Lung (tissue), 11 donors: ENCODE measurements at regions not wholly inside any gene's neighbourhood (a gene's known extent, or its start where the extent isn't known, plus 50 kb on each side); places are given as distances from the start of the nearest gene placed in this dataset.

Experiments
- ATAC-seq: fragments of 200-7000 bp; cut with Tn5 transposase; one replicate; pipeline ENCODE4 v1.9.1; 2020; ENCODE audit warnings: moderate number of reproducible peaks; ENCODE audit not compliant: insufficient read depth, low FRiP score
- DNase-seq, 3 donors: peaks; one replicate each; pipeline ENCODE4 v3.0.0-alpha.2; 2013 to 2017
- H3K27ac ChIP-seq, 2 donors: one replicate each; pipeline ENCODE4 v1.5.1; 2013; ENCODE audit warnings: mild to moderate bottlenecking in 2 of 2, moderate library complexity in 2 of 2, control low read depth in 1 of 2, inconsistent platforms in 1 of 2, low read depth in 1 of 2, low read length in 1 of 2
- H3K27me3 ChIP-seq, 3 donors: one replicate each; pipeline ENCODE4 v1.5.1; 2013; ENCODE audit warnings: low read length in 2 of 3; ENCODE audit not compliant: control insufficient read depth in 3 of 3, insufficient read depth in 3 of 3
- H3K36me3 ChIP-seq, 4 donors: one replicate each; pipeline ENCODE4 v1.5.1; 2013; ENCODE audit warnings: low read length in 4 of 4, mild to moderate bottlenecking in 1 of 4, moderate library complexity in 1 of 4; ENCODE audit not compliant: control insufficient read depth in 4 of 4, insufficient read depth in 4 of 4
- H3K4me1 ChIP-seq, 5 donors: one replicate each; pipeline ENCODE4 v1.5.1; 2013; ENCODE audit warnings: low read length in 5 of 5, mild to moderate bottlenecking in 2 of 5, moderate library complexity in 1 of 5; ENCODE audit not compliant: control insufficient read depth in 5 of 5, insufficient read depth in 5 of 5
- H3K4me3 ChIP-seq: one replicate; pipeline ENCODE4 v1.5.1; 2013; ENCODE audit warnings: mild to moderate bottlenecking, control low read depth, moderate library complexity
- H3K9ac ChIP-seq, 2 donors: one replicate each; pipeline ENCODE4 v1.5.1; 2013; ENCODE audit warnings: low read length in 2 of 2, control low read depth in 1 of 2; ENCODE audit not compliant: insufficient read depth in 1 of 2
- H3K9me3 ChIP-seq, 4 donors: one replicate each; pipeline ENCODE4 v1.5.1; 2013; ENCODE audit warnings: low read length in 3 of 4, mild to moderate bottlenecking in 1 of 4, moderate library complexity in 1 of 4; ENCODE audit not compliant: control insufficient read depth in 4 of 4, insufficient read depth in 3 of 4
- CTCF ChIP-seq: IDR thresholded peaks from 2 replicates; pipeline ENCODE4 v1.5.1; 2012; ENCODE audit warnings: mild to moderate bottlenecking; ENCODE audit errors: control extremely low read depth, extremely low read depth
- WGBS, 2 donors: extraction: QIAGEN DNeasy Blood & Tissue Kit; methylation state at CpG; one replicate each; pipeline ENCODE4 v1.1.7; 2013; 5-methylcytosine and 5-hydroxymethylcytosine counted together
- donor health status: control.
- donor health status: control.
- donor health status: Bipolar disorder and iron deficiency.
- donor health status: healthy.
- donor health status: DM: yes; HTN: yes; CAD: no.

- TF ChIP-seq CTCF, result no peak
- H3K36me3 ChIP-seq, result no peaks in the 10 kb centered on the region
- no peaks in the 10 kb centered on the region for H3K27me3 ChIP-seq
- H3K27ac ChIP-seq, result peak overlapping the region in 1 of 2 donors; percentile 4
- H3K9ac ChIP-seq, result no peak overlapping the region
- ATAC-seq, result no peak
- DNase-seq, result no peak
- peaks cover 0 to 15% (median 0%) of the 10 kb centered on the region in 5 donors for H3K4me1 ChIP-seq
- WGBS, 2 donors, result 35 to 47% methylated on average over 2 of the region's 2 CpGs
- H3K9me3 ChIP-seq, result peaks cover 0 to 2% (median 0%) of the 10 kb centered on the region in 4 donors
- H3K4me3 ChIP-seq, result no peak overlapping the region
These were observed 161.8 kb upstream of the DTNA start for GRCh38 chr18:34548120-34548972.

- DNase-seq (no peak), ATAC-seq (no peak)
- no peak for TF ChIP-seq CTCF
- 64 to 69% methylated on average over 2 of the region's 2 CpGs for WGBS, 2 donors
- Histone ChIP-seq H3K36me3 (no peaks in the 10 kb centered on the region), H3K27ac (peak overlapping the region in 1 of 2 donors; percentile 4), H3K4me3 (no peak overlapping the region), H3K4me1 (peaks cover 0 to 10% (median 0%) of the 10 kb centered on the region in 5 donors), H3K9me3 (peaks cover 0 to 2% (median 0%) of the 10 kb centered on the region in 4 donors), H3K27me3 (no peaks in the 10 kb centered on the region), H3K9ac (no peak overlapping the region)
These were observed 161.2 kb upstream of the DTNA start for GRCh38 chr18:34548973-34549294.

- H3K9ac ChIP-seq, result no peak overlapping the region
- H3K4me1 ChIP-seq, result peaks cover 0 to 10% (median 0%) of the 10 kb centered on the region in 5 donors
- ATAC-seq, result no peak
- no peak for TF ChIP-seq CTCF
- DNase-seq, result peak in 1 of 3 donors; percentile 16
- H3K27me3 ChIP-seq, result no peaks in the 10 kb centered on the region
- H3K27ac ChIP-seq, result no peak overlapping the region
- H3K4me3 ChIP-seq, result no peak overlapping the region
- no peaks in the 10 kb centered on the region for H3K36me3 ChIP-seq
- H3K9me3 ChIP-seq, result peaks cover 0 to 2% (median 0%) of the 10 kb centered on the region in 4 donors
These were observed 160.7 kb upstream of the DTNA start for GRCh38 chr18:34549367-34549766.

- no peak overlapping the region for H3K4me3 ChIP-seq
- TF ChIP-seq CTCF, result no peak
- no peak overlapping the region for H3K27ac ChIP-seq
- H3K27me3 ChIP-seq, result no peaks in the 10 kb centered on the region
- H3K4me1 ChIP-seq, result peaks cover 0 to 10% (median 0%) of the 10 kb centered on the region in 5 donors
- no peaks in the 10 kb centered on the region for H3K36me3 ChIP-seq
- ATAC-seq (no peak), DNase-seq (no peak)
- 89 to 94% methylated on average over 4 of the region's 4 CpGs for WGBS, 2 donors
- no peak overlapping the region for H3K9ac ChIP-seq
- no peaks in the 10 kb centered on the region for H3K9me3 ChIP-seq
These were observed 159.9 kb upstream of the DTNA start for GRCh38 chr18:34550156-34550555.
